ENCODE measurements at regions not wholly inside any gene's neighbourhood (a gene's known extent, or its start where the extent isn't known, plus 50 kb on each side); places are given as distances from the start of the nearest gene placed in this dataset.
"Not testable (repeated sequence)": the region's sequence is repeated elsewhere in the genome, so short reads cannot be mapped to it uniquely, and the experiment has no call there.

DNA sequence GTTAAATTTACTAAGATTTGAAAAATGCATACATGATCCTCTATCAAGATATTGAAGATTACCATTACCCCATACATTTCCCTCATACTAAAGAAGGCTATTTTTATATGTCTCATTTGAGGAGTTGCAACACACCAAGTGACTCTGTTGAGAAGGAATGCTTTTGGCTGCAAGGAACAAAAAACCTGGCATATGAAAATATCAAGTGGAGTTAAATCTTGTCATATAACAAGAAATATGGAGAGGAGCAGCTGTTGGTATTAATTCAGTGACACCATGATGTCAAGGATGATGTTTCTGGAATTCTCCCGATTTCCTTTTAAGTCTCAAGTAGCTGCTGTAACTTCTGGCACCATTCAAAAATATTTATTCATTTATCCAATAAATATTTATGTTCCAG is 193.8 kb downstream of the CSNK1G3 start:
- DNase-seq (ENCODE audit: low read depth) = no peak

DNA sequence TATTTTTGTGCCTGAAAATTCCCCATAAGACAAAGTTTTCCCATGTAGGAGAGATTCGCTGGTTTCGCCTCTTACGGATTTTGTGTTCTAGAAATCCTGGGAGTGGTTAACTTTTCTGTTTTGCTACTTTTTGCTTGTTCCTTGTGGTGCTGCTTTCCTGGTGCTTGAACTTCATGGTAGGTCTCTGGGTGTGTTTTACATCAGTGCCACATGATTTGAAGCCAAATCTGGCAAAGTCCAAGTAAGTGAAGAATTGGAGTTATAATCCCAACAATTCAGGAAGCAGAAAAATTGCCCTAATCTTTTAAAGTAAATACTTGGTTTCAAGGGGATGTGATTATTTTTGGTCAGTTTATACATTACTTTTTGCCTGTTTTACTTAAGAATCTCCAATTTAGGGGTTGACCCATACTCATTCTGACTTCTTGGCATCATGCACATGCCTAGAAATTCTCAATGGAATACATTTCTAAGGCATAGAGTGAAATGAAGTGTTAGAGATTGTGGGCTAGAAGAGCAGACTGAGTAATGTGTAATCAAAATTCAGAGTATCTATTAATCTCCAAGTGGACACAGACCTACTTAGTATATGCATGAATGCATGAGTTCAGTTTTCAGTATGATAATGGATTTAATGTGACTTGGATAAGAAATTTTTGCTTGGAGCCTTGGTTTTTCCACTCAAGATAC is 189.7 kb downstream of the CSNK1G3 start:
- no peak for DNase-seq (ENCODE audit: low read depth)

DNA sequence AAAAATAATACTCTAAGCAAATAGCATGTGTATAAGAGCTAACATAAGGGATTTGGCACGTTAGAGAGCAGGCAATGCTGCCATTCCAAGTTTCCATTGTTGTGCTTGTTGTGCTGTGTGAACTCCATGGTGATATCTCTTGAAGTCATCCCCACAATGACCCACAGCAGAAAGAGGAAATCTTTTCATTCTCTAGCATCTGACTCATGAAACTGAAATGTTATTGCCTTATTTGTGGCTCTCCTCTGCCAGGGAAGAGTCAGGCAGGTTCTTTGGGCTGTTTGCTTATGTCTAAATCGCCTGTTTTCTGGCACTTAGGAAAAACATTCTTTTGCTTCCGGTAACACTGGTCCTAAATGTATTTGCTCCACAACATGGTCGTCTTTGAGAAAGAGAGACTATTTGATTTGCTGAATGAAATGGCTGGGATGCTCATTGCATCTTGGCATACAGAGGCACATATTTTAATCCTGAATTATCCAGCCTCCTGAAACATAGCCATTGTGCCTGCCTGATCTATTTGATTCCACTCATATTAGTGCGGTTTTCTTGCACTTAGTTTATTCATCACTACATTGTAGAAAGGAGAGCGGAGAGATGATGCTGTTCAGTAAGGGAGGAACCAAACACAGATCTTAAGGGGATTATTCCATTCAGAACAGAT is 188.8 kb downstream of the CSNK1G3 start:
- no peak for DNase-seq (ENCODE audit: low read depth)

GRCh38 chr5:123699571-123699970 is 187.6 kb downstream of the CSNK1G3 start:
- no peak for DNase-seq (ENCODE audit: low read depth)

DNA sequence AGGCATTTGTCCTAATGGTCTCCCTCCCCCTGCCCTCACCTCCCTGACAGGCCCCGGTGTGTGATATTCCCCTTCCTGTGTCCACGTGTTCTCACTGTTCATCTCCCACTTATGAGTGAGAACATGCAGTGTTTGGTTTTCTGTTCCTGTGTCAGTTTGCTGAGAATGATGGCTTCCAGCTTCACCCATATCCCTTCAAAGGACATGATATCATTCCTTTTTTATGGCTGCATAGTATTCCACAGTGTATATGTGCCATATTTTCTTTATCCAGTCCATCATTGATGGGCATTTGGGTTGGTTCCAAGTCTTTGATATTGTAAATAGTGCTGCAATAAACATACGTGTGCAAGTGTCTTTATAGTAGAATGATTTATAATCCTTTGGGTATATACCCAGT is 187.0 kb downstream of the CSNK1G3 start:
- DNase-seq (ENCODE audit: low read depth) = not testable (repeated sequence)

GRCh38 chr5:123696921-123697341 is 185.0 kb downstream of the CSNK1G3 start:
- no peak for DNase-seq (ENCODE audit: low read depth)

- no peak for DNase-seq (ENCODE audit: low read depth)
These were observed 178.8 kb downstream of the CSNK1G3 start for GRCh38 chr5:123690821-123691220.

GRCh38 chr5:123681061-123681460 is 169.1 kb downstream of the CSNK1G3 start:
- DNase-seq (ENCODE audit: low read depth) = no peak

GRCh38 chr5:123673107-123673506 is 161.1 kb downstream of the CSNK1G3 start:
- DNase-seq (ENCODE audit: low read depth) = no peak

DNA sequence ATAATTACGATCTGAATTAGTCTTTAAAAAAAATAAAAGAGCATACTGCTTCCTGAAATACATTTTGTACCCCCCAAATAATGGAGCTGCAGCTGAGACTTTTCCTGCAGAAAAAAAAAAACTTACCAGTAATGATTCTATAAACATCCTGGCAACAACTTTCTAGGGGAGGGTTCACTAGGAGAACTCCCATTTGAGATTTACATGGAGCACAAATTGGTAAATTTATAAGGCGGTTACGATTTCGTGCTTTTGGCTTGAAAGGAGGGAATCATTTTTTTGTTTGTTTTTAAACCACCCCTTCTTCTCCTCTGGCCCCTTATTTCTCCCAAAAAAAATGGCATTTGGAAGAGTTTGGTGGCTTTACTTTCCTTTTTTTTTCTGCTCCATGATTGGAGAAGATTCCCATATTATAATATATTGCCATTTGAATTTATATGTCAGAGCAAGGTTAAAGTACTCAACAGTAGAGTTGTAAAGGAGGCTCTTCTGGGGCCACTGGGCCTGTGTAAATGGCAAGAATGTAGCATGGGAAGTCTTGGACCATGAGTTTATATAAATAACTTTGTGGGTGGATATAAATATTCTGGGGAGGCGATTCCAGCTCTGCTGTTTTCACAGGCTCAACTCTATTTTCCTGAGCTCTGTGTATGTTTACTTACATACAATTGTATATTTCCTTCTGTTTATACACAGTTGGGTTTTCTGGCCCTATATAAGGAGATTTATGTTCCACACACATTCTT is 159.9 kb downstream of the CSNK1G3 start:
- DNase-seq (ENCODE audit: low read depth) = no peak

- DNase-seq (ENCODE audit: low read depth) = peak; percentile 9
These were observed 159.1 kb downstream of the CSNK1G3 start for GRCh38 chr5:123671042-123671441.

All from activated T-cell treated with anti-CD3 and anti-CD28 coated beads for 1 hour (primary cell).